GM23338 (cell line): ENCODE measurements at regions not wholly inside any gene's neighbourhood (a gene's known extent, or its start where the extent isn't known, plus 50 kb on each side); places are given as distances from the start of the nearest gene placed in this dataset.
"Not testable (repeated sequence)": the region's sequence is repeated elsewhere in the genome, so short reads cannot be mapped to it uniquely, and the experiment has no call there.

Experiments
- ATAC-seq: fragments of 200-7000 bp; cut with Tn5 transposase; 3 replicates; pipeline ENCODE4 v1.9.1; 2020
- DNase-seq: peaks from one replicate; pipeline ENCODE4 v3.0.0-alpha.2; 2015; ENCODE audit warnings: low spot score
- H2AFZ ChIP-seq: fragments of 200-600 bp; sonication (generic); 2 replicates; pipeline ENCODE4 v1.8.0; 2016; ENCODE audit warnings: antibody characterized with exemption, mild to moderate bottlenecking, moderate library complexity
- H3F3A ChIP-seq: fragments of 200-600 bp; sonication (generic); replicated peaks from 2 replicates; pipeline ENCODE4 v1.8.0; 2017; ENCODE audit warnings: antibody characterized with exemption, mixed run types, low read depth
- H3K27ac ChIP-seq: fragments of 200-600 bp; sonication (generic); 2 replicates; pipeline ENCODE4 v1.6.1; 2016; ENCODE audit warnings: low read depth
- H3K27me3 ChIP-seq: fragments of 200-600 bp; sonication (generic); 2 replicates; pipeline ENCODE4 v1.8.0; 2016; ENCODE audit warnings: mild to moderate bottlenecking, mixed run types, moderate library complexity; ENCODE audit not compliant: insufficient read depth
- H3K36me3 ChIP-seq: fragments of 200-600 bp; sonication (generic); 2 replicates; pipeline ENCODE4 v1.8.0; 2016; ENCODE audit warnings: mild to moderate bottlenecking; ENCODE audit not compliant: insufficient read depth
- H3K4me1 ChIP-seq: fragments of 200-600 bp; sonication (generic); 2 replicates; pipeline ENCODE4 v1.8.0; 2016; ENCODE audit warnings: mild to moderate bottlenecking, moderate library complexity; ENCODE audit not compliant: insufficient read depth
- H3K4me2 ChIP-seq: fragments of 200-600 bp; sonication (generic); 2 replicates; pipeline ENCODE4 v1.7.1; 2017; ENCODE audit warnings: mixed run types
- H3K4me3 ChIP-seq: fragments of 200-600 bp; sonication (generic); 2 replicates; pipeline ENCODE4 v1.6.1; 2016; ENCODE audit warnings: mixed run types
- H3K79me2 ChIP-seq: fragments of 200-600 bp; sonication (generic); replicated peaks from 2 replicates; pipeline ENCODE4 v1.8.0; 2017; ENCODE audit warnings: mild to moderate bottlenecking; ENCODE audit not compliant: insufficient read depth
- H3K9me2 ChIP-seq: fragments of 200-600 bp; sonication (generic); 2 replicates; pipeline ENCODE4 v1.8.0; 2017; ENCODE audit not compliant: insufficient read depth
- H4K20me1 ChIP-seq: fragments of 200-600 bp; sonication (generic); replicated peaks from 2 replicates; pipeline ENCODE4 v1.8.0; 2017; ENCODE audit warnings: mild to moderate bottlenecking; ENCODE audit not compliant: insufficient read depth
- H3K27ac Mint-ChIP-seq: 2 replicates; pipeline ENCODE4 v1.8.0; 2020; ENCODE audit warnings: inconsistent platforms, mild to moderate bottlenecking, moderate library complexity, mixed read lengths
- H3K27me3 Mint-ChIP-seq: 3 replicates; pipeline ENCODE4 v1.8.0; 2022; ENCODE audit warnings: low read depth, mild to moderate bottlenecking, moderate library complexity, mixed read lengths, inconsistent platforms; ENCODE audit not compliant: insufficient read depth, poor library complexity
- H3K36me3 Mint-ChIP-seq: 3 replicates; pipeline ENCODE4 v1.8.0; 2021; ENCODE audit warnings: low read depth, mild to moderate bottlenecking, inconsistent platforms, moderate library complexity, mixed read lengths
- H3K4me1 Mint-ChIP-seq: 3 replicates; pipeline ENCODE4 v1.8.0; 2020; ENCODE audit warnings: mild to moderate bottlenecking, inconsistent platforms, mixed read lengths
- H3K4me3 Mint-ChIP-seq: 3 replicates; pipeline ENCODE4 v1.8.0; 2021; ENCODE audit warnings: moderate library complexity, mild to moderate bottlenecking, inconsistent platforms, mixed read lengths
- H3K9me3 Mint-ChIP-seq: 3 replicates; pipeline ENCODE4 v1.8.0; 2020; ENCODE audit warnings: moderate library complexity, mild to moderate bottlenecking, inconsistent platforms, mixed read lengths
- CREB1 ChIP-seq: fragments of 250-450 bp; sonication (Bioruptor Pico); IDR thresholded peaks from 2 replicates; pipeline ENCODE4 v1.5.0; 2020; ENCODE audit warnings: low read depth, mild to moderate bottlenecking, moderate library complexity
- CTCF ChIP-seq, 2 experiments: fragments of 200-600 bp in 1 of 2; sonication (generic) in 1 of 2; conservative IDR thresholded peaks; 2 replicates each; pipeline versions ENCODE4 v1.5.1 to v1.6.1; 2016 to 2017; ENCODE audit warnings: antibody characterized with exemption in 2 of 2, low read depth in 2 of 2, mild to moderate bottlenecking in 2 of 2, moderate library complexity in 1 of 2
- ETS1 ChIP-seq: IDR thresholded peaks from 2 replicates; pipeline ENCODE4 v1.6.1; 2016; ENCODE audit warnings: antibody characterized with exemption
- EZH2phosphoT487 ChIP-seq: fragments of 200-600 bp; sonication (generic); IDR thresholded peaks from one replicate; pipeline ENCODE4 v1.8.1; 2018; ENCODE audit warnings: antibody characterized with exemption; ENCODE audit not compliant: unreplicated experiment
- NANOG ChIP-seq: IDR thresholded peaks from 2 replicates; pipeline ENCODE4 v1.6.1; 2016; ENCODE audit warnings: antibody characterized with exemption, borderline replicate concordance
- POLR2AphosphoS5 ChIP-seq: IDR thresholded peaks from 2 replicates; pipeline ENCODE4 v1.6.1; 2016; ENCODE audit warnings: antibody characterized with exemption, low read depth
- REST ChIP-seq: IDR thresholded peaks from one replicate; pipeline ENCODE4 v1.6.1; 2018; ENCODE audit warnings: antibody characterized with exemption; ENCODE audit not compliant: unreplicated experiment
- STAT1 ChIP-seq: IDR thresholded peaks from one replicate; pipeline ENCODE4 v1.6.1; 2016; ENCODE audit warnings: antibody characterized with exemption; ENCODE audit not compliant: unreplicated experiment
- ZNF114 ChIP-seq: fragments of 250-450 bp; sonication (Bioruptor Pico); IDR thresholded peaks from 2 replicates; pipeline ENCODE4 v1.5.0; 2020; ENCODE audit warnings: mild to moderate bottlenecking, moderate library complexity
- ZNF462 ChIP-seq: fragments of 250-450 bp; sonication (Bioruptor Pico); IDR thresholded peaks from 2 replicates; pipeline ENCODE4 v1.5.0; 2020; ENCODE audit warnings: mild to moderate bottlenecking, moderate library complexity

GRCh38 chr5:1731855-1732237, 67.8 kb downstream of the MRPL36 start:
- not testable (repeated sequence) for H3K4me3 Mint-ChIP-seq, H3K4me2 ChIP-seq, H3K4me3 ChIP-seq, H3K27ac ChIP-seq, H4K20me1 ChIP-seq, H3K9me2 ChIP-seq, H3K27me3 ChIP-seq, H3K36me3 ChIP-seq, DNase-seq, H3K27ac Mint-ChIP-seq, H3K27me3 Mint-ChIP-seq, ATAC-seq, H3K4me1 ChIP-seq, H3K36me3 Mint-ChIP-seq, H3F3A ChIP-seq, H2AFZ ChIP-seq, H3K79me2 ChIP-seq, H3K9me3 Mint-ChIP-seq
- H3K4me1 Mint-ChIP-seq = peaks cover 12% of the 10 kb centered on the region; the same call in 2 of the 3 replicates

- Histone ChIP-seq H3K4me2 (no peak overlapping the region), H3F3A (no peaks in the 10 kb centered on the region), H3K27ac (no peak overlapping the region), H3K27me3 (no peaks in the 10 kb centered on the region), H3K79me2 (no peaks in the 10 kb centered on the region), H3K4me1 (peaks cover 2% of the 10 kb centered on the region; the same call in 1 of the 2 replicates), H3K4me3 (no peak overlapping the region), H3K36me3 (no peaks in the 10 kb centered on the region), H4K20me1 (no peaks in the 10 kb centered on the region), H2AFZ (no peak overlapping the region), H3K9me2 (no peaks in the 10 kb centered on the region)
- Mint-ChIP-seq H3K9me3 (no peaks in the 10 kb centered on the region; the same call in 2 of the 3 replicates), H3K27ac (no peak overlapping the region), H3K27me3 (peaks cover 5% of the 10 kb centered on the region), H3K4me3 (no peak overlapping the region), H3K36me3 (no peaks in the 10 kb centered on the region), H3K4me1 (peaks cover 15% of the 10 kb centered on the region)
- TF ChIP-seq CREB1 (CRISPR knock-in tag) (no peak), ETS1 (no peak), STAT1 (no peak), ZNF462 (no peak), NANOG (no peak), REST (no peak), ZNF114 (CRISPR knock-in tag) (no peak), POLR2AphosphoS5 (no peak), CTCF (conservative IDR thresholded peaks at IDR 0.05; ENCODE audit: low read depth in 2 of 2) (no peak), EZH2phosphoT487 (no peak)
- ATAC-seq (no peak), DNase-seq (no peak)
These were observed 68.5 kb downstream of the MRPL36 start for GRCh38 chr5:1731091-1731639.
